ENCODE measurements at regions not wholly inside any gene's neighbourhood (a gene's known extent, or its start where the extent isn't known, plus 50 kb on each side); places are given as distances from the start of the nearest gene placed in this dataset.

DNA sequence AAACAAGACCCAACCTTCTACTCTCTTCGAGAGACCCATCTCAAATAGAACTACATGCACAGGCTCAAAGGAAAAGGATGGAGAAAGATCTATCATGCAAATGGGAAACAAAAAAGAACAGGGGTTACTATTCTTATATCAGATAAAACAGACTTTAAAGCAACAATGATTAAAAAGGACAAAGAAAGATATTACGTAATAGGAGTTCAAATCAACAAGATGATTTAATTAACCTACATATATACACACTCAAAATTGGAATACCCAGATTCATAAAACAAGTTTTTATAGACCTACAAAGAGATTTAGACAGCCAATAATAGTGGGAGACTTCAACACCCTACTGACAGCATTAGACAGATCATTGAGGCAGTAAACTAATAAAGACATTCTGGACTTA, 536.6 kb upstream of the RAG2 start:
- H3K27me3 ChIP-seq (ENCODE audit: insufficient read depth, low read length), result no peaks in the 10 kb centered on the region
- H3K79me2 ChIP-seq (ENCODE audit: insufficient read depth, low read length), result no peaks in the 10 kb centered on the region
- H3K4me3 ChIP-seq (ENCODE audit: insufficient read depth, low read length), result no peak overlapping the region
- H3K4me2 ChIP-seq (ENCODE audit: insufficient read depth, low read length), result no peak overlapping the region
- TF ChIP-seq, protein P1, sequence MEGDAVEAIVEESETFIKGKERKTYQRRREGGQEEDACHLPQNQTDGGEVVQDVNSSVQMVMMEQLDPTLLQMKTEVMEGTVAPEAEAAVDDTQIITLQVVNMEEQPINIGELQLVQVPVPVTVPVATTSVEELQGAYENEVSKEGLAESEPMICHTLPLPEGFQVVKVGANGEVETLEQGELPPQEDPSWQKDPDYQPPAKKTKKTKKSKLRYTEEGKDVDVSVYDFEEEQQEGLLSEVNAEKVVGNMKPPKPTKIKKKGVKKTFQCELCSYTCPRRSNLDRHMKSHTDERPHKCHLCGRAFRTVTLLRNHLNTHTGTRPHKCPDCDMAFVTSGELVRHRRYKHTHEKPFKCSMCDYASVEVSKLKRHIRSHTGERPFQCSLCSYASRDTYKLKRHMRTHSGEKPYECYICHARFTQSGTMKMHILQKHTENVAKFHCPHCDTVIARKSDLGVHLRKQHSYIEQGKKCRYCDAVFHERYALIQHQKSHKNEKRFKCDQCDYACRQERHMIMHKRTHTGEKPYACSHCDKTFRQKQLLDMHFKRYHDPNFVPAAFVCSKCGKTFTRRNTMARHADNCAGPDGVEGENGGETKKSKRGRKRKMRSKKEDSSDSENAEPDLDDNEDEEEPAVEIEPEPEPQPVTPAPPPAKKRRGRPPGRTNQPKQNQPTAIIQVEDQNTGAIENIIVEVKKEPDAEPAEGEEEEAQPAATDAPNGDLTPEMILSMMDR (IDR thresholded peaks at IDR 0.05; ENCODE audit: extremely low read depth, low read depth, low read length), result no peak
- no peaks in the 10 kb centered on the region for H4K20me1 ChIP-seq (ENCODE audit: insufficient read depth, low read length)
- no peaks in the 10 kb centered on the region for H3K9me3 ChIP-seq (ENCODE audit: low read depth, low read length)
- H3K4me1 ChIP-seq (ENCODE audit: insufficient read depth, low read length), result no peaks in the 10 kb centered on the region
- DNase-seq (ENCODE audit: insufficient read length, low spot score, missing footprints), result no peak
- H3K36me3 ChIP-seq (ENCODE audit: insufficient read depth, low read length), result no peaks in the 10 kb centered on the region
- no peak overlapping the region for H2AFZ ChIP-seq (ENCODE audit: low read length)
- H3K27ac ChIP-seq (ENCODE audit: low read depth, low read length), result no peak overlapping the region

DNA sequence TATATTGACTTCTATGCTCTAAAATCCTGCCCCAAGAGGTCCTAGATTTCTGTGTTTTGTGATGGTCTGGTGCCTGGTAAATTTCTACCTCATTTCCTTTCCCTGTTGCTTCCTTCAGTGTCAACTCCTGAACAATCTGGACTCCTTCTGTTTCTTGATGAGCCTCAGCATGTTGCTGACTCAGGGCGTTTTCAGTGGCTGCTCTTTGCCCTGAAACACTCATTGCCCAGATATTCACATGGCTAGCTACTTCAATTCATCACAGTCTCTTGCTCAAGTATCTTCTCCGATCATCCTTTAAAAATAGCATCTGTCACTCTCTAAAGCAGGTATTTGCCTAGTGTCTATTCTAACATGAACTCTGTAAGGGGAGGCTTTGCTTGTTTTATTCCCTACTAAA, 526.3 kb upstream of the RAG2 start:
- no peak for DNase-seq (ENCODE audit: insufficient read length, low spot score, missing footprints)
- Histone ChIP-seq H3K79me2 (ENCODE audit: insufficient read depth, low read length) (no peaks in the 10 kb centered on the region), H4K20me1 (ENCODE audit: insufficient read depth, low read length) (no peaks in the 10 kb centered on the region), H3K27me3 (ENCODE audit: insufficient read depth, low read length) (no peaks in the 10 kb centered on the region), H3K9me3 (ENCODE audit: low read depth, low read length) (peaks cover 7% of the 10 kb centered on the region), H3K4me3 (ENCODE audit: insufficient read depth, low read length) (no peak overlapping the region), H3K4me2 (ENCODE audit: insufficient read depth, low read length) (no peak overlapping the region), H3K27ac (ENCODE audit: low read depth, low read length) (no peak overlapping the region), H3K4me1 (ENCODE audit: insufficient read depth, low read length) (no peaks in the 10 kb centered on the region), H2AFZ (ENCODE audit: low read length) (no peak overlapping the region), H3K36me3 (ENCODE audit: insufficient read depth, low read length) (no peaks in the 10 kb centered on the region)
- TF ChIP-seq, protein P1 (IDR thresholded peaks at IDR 0.05; ENCODE audit: extremely low read depth, low read depth, low read length), result no peak

DNA sequence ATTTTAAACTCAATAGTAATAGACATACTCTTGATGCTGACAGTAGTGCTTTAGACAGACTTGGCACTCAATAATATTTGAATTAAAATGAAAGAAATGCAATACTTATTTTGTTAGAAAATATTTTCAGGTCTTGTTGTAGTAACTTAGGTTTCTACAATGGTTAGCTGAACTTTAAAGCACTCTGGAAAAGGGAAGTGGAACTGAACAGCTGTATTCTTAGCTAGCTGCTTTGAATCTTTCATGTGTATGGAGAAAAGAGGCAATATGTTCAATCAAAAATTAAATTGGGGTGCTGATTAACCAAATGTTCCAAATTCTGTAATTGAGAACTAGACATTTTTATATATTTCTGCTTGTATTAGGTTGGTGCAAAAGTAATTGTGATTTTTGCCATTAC, 517.9 kb upstream of the RAG2 start:
- no peak for DNase-seq (ENCODE audit: insufficient read length, low spot score, missing footprints)
- Histone ChIP-seq H4K20me1 (ENCODE audit: insufficient read depth, low read length) (no peaks in the 10 kb centered on the region), H3K4me1 (ENCODE audit: insufficient read depth, low read length) (no peaks in the 10 kb centered on the region), H3K36me3 (ENCODE audit: insufficient read depth, low read length) (no peaks in the 10 kb centered on the region), H3K4me3 (ENCODE audit: insufficient read depth, low read length) (no peak overlapping the region), H3K9me3 (ENCODE audit: low read depth, low read length) (peaks cover 2% of the 10 kb centered on the region), H3K4me2 (ENCODE audit: insufficient read depth, low read length) (no peak overlapping the region), H3K27ac (ENCODE audit: low read depth, low read length) (no peak overlapping the region), H2AFZ (ENCODE audit: low read length) (no peak overlapping the region), H3K79me2 (ENCODE audit: insufficient read depth, low read length) (no peaks in the 10 kb centered on the region), H3K27me3 (ENCODE audit: insufficient read depth, low read length) (no peaks in the 10 kb centered on the region)
- TF ChIP-seq, protein P1 (IDR thresholded peaks at IDR 0.05; ENCODE audit: extremely low read depth, low read depth, low read length), result no peak

DNA sequence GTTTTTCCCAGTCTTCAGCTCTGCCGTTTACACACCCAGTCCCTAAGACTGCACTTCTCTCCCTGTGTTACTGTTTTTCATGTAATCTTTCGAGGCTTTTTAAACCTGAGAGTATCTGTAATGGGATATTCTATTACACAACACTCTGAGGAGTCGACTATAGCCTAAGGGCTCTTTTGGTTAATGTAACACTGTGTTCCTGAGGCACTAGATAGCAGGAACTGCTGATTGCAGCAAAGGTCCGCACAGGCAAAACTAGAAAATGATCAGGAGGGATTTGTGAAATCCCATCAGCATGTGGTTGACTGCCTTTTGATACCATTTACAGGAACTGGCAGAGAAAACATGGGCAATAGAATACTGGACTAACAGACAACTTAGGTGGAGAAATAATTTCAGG, 512.3 kb upstream of the RAG2 start:
- Histone ChIP-seq H3K27ac (ENCODE audit: low read depth, low read length) (no peak overlapping the region), H3K4me1 (ENCODE audit: insufficient read depth, low read length) (no peaks in the 10 kb centered on the region), H3K79me2 (ENCODE audit: insufficient read depth, low read length) (no peaks in the 10 kb centered on the region), H4K20me1 (ENCODE audit: insufficient read depth, low read length) (no peaks in the 10 kb centered on the region), H2AFZ (ENCODE audit: low read length) (no peak overlapping the region), H3K4me3 (ENCODE audit: insufficient read depth, low read length) (no peak overlapping the region), H3K4me2 (ENCODE audit: insufficient read depth, low read length) (no peak overlapping the region), H3K36me3 (ENCODE audit: insufficient read depth, low read length) (no peaks in the 10 kb centered on the region), H3K9me3 (ENCODE audit: low read depth, low read length) (no peaks in the 10 kb centered on the region), H3K27me3 (ENCODE audit: insufficient read depth, low read length) (no peaks in the 10 kb centered on the region)
- TF ChIP-seq, protein P1 (IDR thresholded peaks at IDR 0.05; ENCODE audit: extremely low read depth, low read depth, low read length), result no peak
- no peak for DNase-seq (ENCODE audit: insufficient read length, low spot score, missing footprints)

Data from osteoblast (primary cell).